Testis (tissue), 2 donors: ENCODE measurements at regions not wholly inside any gene's neighbourhood (a gene's known extent, or its start where the extent isn't known, plus 50 kb on each side); places are given as distances from the start of the nearest gene placed in this dataset.

ENCODE experiments used
- DNase-seq: peaks from one replicate; pipeline ENCODE4 v3.0.0-alpha.2; 2019
- H3K27ac ChIP-seq, 2 donors: fragments of 200-600 bp; sonication (generic); one replicate each; pipeline ENCODE4 v1.5.1; 2019
- H3K27me3 ChIP-seq: fragments of 200-600 bp; sonication (generic); one replicate; pipeline ENCODE4 v1.5.1; 2019
- H3K36me3 ChIP-seq: fragments of 200-600 bp; sonication (generic); one replicate; pipeline ENCODE4 v1.5.1; 2017; ENCODE audit warnings: low read depth; ENCODE audit errors: missing control alignments
- H3K4me1 ChIP-seq: fragments of 200-600 bp; sonication (generic); one replicate; pipeline ENCODE4 v1.5.1; 2019
- H3K4me3 ChIP-seq, 2 donors: fragments of 200-600 bp; sonication (generic); one replicate each; pipeline ENCODE4 v1.5.1; 2017 to 2019
- H3K9me3 ChIP-seq: fragments of 200-600 bp; sonication (generic); one replicate; pipeline ENCODE4 v1.5.1; 2017
- POLR2A ChIP-seq: fragments of 450-650 bp; IDR thresholded peaks from one replicate; pipeline ENCODE4 v1.6.1; 2017; ENCODE audit warnings: antibody characterized with exemption, mild to moderate bottlenecking, moderate library complexity
- WGBS, 2 donors: methylation state at CpG; one replicate each; pipeline ENCODE4 v1.1.5; 2018; 5-methylcytosine and 5-hydroxymethylcytosine counted together
- intact Hi-C: fragments of 100-400 bp; cut with DNase I; formaldehyde crosslinking; loops from one replicate; pipeline ENCODE4 v1.15.1; 2023; ENCODE audit warnings: low total_unique reads
- TF ChIP-seq, protein P1 (sequence below), 3 experiments: fragments of 450-650 bp in 2 of 3; fragments of 200-600 bp in 1 of 3; sonication (generic) in 1 of 3; IDR thresholded peaks; one replicate each; pipeline ENCODE4 v1.5.1; 2016 to 2019; ENCODE audit warnings: antibody characterized with exemption in 3 of 3, mild to moderate bottlenecking in 2 of 3, moderate library complexity in 1 of 3

DNA sequence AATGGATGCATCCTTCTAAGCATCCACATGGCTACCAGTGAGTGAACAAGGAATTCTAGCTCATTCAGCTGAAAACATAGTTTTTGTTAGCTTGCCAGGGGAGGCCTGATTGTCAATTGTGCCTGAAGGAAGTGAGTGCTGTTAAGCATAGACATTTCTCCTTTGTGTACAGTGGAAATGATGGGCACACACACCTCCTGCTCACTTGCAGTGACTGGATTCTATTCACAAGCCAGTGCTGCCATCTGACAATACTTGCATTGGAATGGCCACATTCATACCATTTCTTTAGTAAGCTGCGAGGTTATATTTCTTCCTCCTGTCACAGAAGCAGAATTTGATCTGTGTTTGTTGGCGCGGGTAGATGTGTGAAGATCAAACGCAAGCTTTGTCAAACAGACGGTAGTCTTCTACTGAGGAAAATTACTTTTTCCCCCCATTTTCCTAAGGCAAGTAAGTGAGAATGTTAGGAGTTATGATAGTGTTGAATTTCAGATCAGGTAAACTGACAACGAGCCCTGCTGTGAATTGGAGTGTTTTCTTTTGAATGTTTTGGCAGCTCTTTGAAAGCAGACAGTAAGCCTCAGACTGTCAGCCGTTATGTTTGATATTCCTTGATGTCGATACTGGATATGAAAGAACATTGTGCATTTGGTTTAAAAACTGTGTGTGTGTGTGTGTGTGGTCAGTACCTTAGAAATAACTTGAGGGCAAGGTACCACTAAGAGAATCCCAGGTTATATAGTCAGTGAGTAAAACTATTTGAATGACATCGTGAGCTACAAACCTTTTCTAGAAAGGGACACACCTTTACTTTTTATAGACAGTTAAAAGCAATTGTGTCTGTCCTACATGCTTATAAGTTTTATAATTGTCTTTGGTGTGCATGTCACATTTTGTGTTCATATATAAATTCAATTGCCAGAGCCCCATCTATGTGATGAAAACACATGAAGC is 84.2 kb upstream of the BMP2 start:
- no peak for DNase-seq
- Histone ChIP-seq H3K4me3 (no peak overlapping the region), H3K4me1 (no peaks in the 10 kb centered on the region), H3K36me3 (no peaks in the 10 kb centered on the region), H3K9me3 (no peaks in the 10 kb centered on the region), H3K27me3 (no peaks in the 10 kb centered on the region), H3K27ac (no peak overlapping the region)
- TF ChIP-seq, protein P1, sequence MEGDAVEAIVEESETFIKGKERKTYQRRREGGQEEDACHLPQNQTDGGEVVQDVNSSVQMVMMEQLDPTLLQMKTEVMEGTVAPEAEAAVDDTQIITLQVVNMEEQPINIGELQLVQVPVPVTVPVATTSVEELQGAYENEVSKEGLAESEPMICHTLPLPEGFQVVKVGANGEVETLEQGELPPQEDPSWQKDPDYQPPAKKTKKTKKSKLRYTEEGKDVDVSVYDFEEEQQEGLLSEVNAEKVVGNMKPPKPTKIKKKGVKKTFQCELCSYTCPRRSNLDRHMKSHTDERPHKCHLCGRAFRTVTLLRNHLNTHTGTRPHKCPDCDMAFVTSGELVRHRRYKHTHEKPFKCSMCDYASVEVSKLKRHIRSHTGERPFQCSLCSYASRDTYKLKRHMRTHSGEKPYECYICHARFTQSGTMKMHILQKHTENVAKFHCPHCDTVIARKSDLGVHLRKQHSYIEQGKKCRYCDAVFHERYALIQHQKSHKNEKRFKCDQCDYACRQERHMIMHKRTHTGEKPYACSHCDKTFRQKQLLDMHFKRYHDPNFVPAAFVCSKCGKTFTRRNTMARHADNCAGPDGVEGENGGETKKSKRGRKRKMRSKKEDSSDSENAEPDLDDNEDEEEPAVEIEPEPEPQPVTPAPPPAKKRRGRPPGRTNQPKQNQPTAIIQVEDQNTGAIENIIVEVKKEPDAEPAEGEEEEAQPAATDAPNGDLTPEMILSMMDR (IDR thresholded peaks at IDR 0.05) = no peak
- no peak for TF ChIP-seq POLR2A
- intact Hi-C loops = no loop called here
- WGBS, 2 donors = 89 to 92% methylated on average over 9 of the region's 9 CpGs

DNA sequence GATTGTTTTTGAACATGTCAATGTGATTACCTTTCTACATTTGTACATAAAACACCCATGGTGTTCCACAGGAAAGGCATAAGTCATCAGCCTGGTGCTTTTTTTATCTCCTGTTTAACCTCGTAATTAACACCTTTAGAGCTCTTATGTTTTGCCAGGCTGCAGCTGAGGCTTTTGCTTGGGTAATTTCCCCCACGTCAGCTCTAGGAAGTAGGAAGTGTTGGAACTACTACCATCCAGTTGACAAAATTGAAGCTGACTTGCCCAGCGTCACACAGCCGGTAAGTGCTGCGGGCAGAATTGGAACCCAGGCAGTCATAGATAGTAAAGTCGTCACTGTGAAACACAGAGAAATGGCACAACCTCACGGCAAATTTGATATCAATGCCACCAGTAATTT is 86.6 kb upstream of the BMP2 start:
- intact Hi-C loops = no loop called here
- Histone ChIP-seq H3K9me3 (no peaks in the 10 kb centered on the region), H3K27ac (no peak overlapping the region), H3K4me3 (no peak overlapping the region), H3K4me1 (no peaks in the 10 kb centered on the region), H3K27me3 (no peaks in the 10 kb centered on the region), H3K36me3 (no peaks in the 10 kb centered on the region)
- no peak for DNase-seq
- TF ChIP-seq POLR2A = no peak
- TF ChIP-seq, protein P1 (IDR thresholded peaks at IDR 0.05) = no peak
- WGBS, 2 donors = 93 to 94% methylated on average over 7 of the region's 7 CpGs

DNA sequence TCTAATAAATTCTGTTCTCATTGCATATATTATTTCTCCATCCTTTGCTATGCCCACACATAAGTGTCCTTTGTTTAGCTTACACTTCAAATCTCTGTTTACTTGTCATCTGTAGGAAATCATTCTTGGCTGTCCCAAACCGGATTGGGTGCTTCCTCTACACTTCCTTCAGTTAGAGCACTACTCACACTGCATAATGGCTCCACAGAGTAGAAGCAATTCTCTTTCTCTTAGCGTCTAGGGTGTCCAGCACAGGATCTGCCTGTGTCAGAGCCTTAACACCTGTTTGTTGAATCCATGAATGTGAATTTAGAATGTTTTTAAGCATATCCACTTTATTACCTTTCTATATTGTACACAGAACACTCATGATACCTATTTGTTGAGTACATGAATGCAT is 87.0 kb upstream of the BMP2 start:
- WGBS, 2 donors = 64 to 69% methylated on average over 2 of the region's 2 CpGs
- Histone ChIP-seq H3K27me3 (no peaks in the 10 kb centered on the region), H3K9me3 (no peaks in the 10 kb centered on the region), H3K4me1 (no peaks in the 10 kb centered on the region), H3K27ac (no peak overlapping the region), H3K4me3 (no peak overlapping the region), H3K36me3 (no peaks in the 10 kb centered on the region)
- intact Hi-C loops = no loop called here
- TF ChIP-seq POLR2A = no peak
- no peak for DNase-seq

DNA sequence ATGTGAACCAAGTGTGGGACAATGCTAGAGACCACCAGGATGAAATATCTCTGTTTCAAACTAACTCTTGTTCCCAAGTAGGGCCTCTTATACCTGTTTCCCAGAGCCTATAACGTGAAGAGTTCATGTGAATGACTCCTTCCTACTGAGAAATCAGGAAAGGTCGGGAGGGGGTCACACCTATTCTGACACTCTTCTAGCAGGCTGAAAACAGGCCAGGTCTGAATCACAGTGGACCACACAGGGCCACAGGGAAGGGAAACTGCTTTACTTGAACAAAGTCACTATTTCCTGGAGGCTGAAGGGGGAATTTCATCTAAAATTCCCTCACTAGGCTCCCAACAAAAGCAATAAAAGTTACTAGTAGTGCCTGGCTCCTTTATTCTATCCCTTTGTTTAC is 88.4 kb upstream of the BMP2 start:
- Histone ChIP-seq H3K27me3 (no peaks in the 10 kb centered on the region), H3K4me1 (no peaks in the 10 kb centered on the region), H3K36me3 (no peaks in the 10 kb centered on the region), H3K4me3 (no peak overlapping the region), H3K27ac (no peak overlapping the region), H3K9me3 (no peaks in the 10 kb centered on the region)
- TF ChIP-seq, protein P1 (IDR thresholded peaks at IDR 0.05) = no peak
- intact Hi-C loops = no loop called here
- DNase-seq = no peak
- 62 to 83% methylated on average over 2 of the region's 2 CpGs for WGBS, 2 donors

DNA sequence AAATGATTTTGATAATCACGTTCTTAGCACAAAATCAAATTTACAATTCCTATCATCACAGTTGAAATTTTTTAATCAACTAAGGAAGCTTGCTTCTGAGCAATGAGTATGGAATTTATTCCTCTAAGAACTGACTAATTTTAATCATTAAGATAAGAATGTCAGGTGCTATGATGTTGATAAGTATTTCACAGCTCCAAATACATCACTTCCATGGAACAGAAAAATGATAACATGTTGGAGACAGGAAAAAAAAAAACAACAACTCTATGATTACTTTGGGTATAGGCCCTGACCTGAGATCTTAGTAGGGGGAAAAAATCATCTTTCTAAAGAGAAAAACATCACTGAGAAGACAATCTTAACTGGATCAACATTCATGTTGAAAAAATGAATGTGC is 89.4 kb upstream of the BMP2 start:
- H3K4me3 ChIP-seq = no peak overlapping the region
- no peak for DNase-seq
- H3K27me3 ChIP-seq = no peaks in the 10 kb centered on the region
- H3K4me1 ChIP-seq = no peaks in the 10 kb centered on the region
- H3K27ac ChIP-seq = no peak overlapping the region
- intact Hi-C loops = no loop called here
- H3K36me3 ChIP-seq = no peaks in the 10 kb centered on the region
- H3K9me3 ChIP-seq = no peaks in the 10 kb centered on the region
- TF ChIP-seq, protein P1 (IDR thresholded peaks at IDR 0.05) = no peak
- TF ChIP-seq POLR2A = no peak
- 88 to 90% methylated on average over 1 of the region's 1 CpG for WGBS, 2 donors
